Fibroblast of the conjunctiva (primary cell): ENCODE measurements at regions not wholly inside any gene's neighbourhood (a gene's known extent, or its start where the extent isn't known, plus 50 kb on each side); places are given as distances from the start of the nearest gene placed in this dataset.
A peak's percentile ranks its signal among the peaks of the same experiment; 100 is the strongest.
"Not testable (repeated sequence)": the region's sequence is repeated elsewhere in the genome, so short reads cannot be mapped to it uniquely, and the experiment has no call there.

Experiments used
- DNase-seq: peaks from one replicate; pipeline ENCODE4 v3.0.0-alpha.2; 2010; ENCODE audit warnings: low read depth

GRCh38 chr12:86574143-86574542 lies 318.0 kb upstream of the MGAT4C start:
- DNase-seq = no peak

DNA sequence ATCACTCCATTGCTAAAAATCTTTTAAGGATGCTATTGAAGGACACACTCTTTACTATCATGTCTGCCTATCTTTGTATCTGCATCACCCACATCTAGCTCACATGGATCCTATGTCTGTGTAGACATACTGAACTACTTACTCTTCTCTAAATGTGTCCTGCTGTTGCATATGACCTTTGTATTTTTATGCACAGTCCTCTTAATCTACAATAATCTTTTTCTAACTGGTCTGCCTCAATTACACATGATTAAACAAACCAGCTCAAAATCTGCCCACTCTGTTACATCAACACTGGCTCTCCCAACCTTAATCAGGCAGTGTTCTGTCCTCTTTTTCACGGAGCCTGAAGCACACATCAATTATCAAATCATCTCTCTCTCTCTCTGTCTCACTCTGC lies 316.3 kb upstream of the MGAT4C start:
- no peak for DNase-seq

DNA sequence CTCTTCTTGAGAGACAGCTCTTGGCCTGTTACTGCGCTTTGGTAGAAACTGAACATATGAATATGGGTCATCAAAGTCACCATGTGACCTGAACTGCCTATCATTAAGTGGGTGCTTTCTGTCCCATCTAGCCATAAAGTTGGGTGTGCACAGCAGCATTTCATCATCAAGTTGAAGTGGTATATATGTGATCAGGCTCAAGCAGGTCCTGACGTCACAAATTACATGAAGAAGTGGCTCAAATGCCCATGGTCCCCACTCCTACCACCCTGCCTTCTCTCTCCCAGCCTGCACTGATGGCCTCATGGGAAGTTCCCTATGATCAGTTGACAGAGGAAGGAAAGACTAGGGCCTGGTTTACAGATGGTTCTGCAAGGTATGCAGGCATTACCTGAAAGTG lies 308.8 kb upstream of the MGAT4C start:
- no peak for DNase-seq

- DNase-seq = not testable (repeated sequence)
Measured at GRCh38 chr12:86555491-86555890, 299.3 kb upstream of the MGAT4C start.

DNA sequence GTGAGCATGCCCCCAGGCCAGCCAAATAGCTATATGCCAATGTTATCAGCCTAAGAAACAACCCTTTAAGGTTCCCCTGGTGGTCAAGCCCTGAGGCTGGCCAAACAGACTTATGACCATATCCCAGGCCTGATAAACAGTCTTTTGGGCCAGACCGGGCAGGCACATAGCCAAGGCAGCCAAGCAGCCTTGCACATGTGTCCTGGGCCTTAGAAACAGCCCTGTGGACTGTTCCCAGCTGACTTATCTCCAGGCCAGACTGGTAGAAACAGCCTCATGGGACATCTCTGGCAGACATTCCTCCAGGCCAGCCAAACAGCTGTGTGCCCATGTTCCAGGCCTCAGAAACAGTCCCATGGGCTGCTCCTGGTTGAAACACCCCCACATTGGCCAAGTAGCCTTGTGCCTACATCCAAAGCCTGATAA lies 295.0 kb upstream of the MGAT4C start:
- DNase-seq = peak; percentile 2

GRCh38 chr12:86550218-86551145 lies 294.3 kb upstream of the MGAT4C start:
- DNase-seq = no peak

DNA sequence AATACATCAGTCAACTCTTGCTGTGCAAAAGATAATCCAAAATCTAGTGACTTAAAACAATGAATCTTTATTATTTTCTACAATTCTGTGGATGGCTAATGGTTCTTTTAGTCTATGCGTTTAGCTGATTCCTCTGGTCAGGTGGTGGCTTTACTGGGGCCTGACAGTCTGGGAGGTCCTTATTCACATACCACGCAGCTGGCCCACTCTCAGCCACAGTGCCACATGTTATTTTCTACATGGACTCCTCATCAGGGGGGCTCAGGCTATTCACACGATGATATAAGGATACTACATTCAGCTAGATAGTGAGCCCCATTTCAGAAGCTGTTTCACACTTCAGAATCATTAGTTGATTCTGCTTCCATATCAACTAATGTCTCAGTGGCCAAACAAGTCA lies 287.5 kb upstream of the MGAT4C start:
- DNase-seq = no peak

GRCh38 chr12:86530996-86531655 lies 274.9 kb upstream of the MGAT4C start:
- no peak for DNase-seq

- DNase-seq = no peak
Measured at GRCh38 chr12:86526060-86526595, 269.9 kb upstream of the MGAT4C start.

DNA sequence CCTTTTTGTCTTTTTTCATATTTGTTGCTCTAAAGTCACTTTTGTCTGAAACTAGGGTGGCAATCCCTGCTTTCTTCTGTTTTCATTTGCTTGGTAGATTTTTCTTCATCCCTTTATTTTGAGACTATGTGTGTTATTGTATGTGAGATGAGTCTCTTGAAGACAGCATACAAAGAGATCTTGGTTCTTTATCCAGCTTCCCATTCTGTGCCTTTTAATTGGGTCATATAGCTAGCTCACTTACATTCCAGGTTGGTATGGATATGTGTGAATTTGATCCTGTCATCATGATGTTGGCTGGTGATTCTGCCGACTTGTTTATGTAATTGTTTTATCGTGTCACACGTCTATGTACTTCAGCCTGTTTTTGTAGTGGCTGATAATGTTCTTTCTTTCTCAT lies 267.7 kb upstream of the MGAT4C start:
- no peak for DNase-seq

GRCh38 chr12:86521870-86522269 lies 265.7 kb upstream of the MGAT4C start:
- DNase-seq = no peak

- peak; percentile 17 for DNase-seq
Measured at GRCh38 chr12:86513226-86513625, 257.0 kb upstream of the MGAT4C start.

GRCh38 chr12:86496595-86496994 lies 240.4 kb upstream of the MGAT4C start:
- no peak for DNase-seq

DNA sequence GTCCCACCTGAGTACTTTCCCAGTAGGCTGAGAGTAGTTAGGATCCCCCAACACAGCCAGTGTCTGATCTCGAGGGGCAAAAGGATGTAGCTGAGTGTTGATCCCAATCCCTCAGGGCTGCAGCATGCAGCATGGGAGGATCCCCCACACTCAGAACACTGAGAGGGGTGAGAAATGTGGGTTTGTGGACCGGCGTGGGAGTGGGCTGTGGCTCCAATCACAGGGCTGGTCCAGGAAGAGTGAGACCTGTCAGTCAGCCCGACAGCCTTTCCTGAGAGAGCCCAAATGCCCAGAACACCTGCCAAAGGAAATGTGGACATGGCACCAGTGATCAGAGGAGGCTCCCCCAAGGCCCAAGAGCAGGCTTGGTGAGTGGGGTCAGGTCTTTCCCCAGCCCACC lies 228.3 kb upstream of the MGAT4C start:
- DNase-seq = no peak

DNA sequence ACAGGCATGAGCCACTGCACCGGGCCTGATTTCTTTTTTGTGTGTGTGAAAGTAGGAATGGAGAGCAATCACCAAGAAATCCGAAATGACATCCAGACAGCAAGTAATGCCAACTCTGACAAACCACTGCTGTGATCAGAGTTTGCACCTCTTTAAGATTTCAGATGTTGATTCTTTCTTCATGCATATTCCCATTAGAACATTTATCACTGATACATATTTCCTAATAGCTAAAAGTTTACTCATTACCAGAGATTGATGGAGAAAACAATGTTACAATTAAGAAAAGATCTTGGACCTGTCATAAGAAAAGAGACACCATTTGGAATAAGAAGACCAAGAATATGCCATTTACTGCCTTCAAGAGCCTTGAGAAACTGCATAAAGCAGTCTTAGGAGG lies 217.0 kb upstream of the MGAT4C start:
- no peak for DNase-seq

DNA sequence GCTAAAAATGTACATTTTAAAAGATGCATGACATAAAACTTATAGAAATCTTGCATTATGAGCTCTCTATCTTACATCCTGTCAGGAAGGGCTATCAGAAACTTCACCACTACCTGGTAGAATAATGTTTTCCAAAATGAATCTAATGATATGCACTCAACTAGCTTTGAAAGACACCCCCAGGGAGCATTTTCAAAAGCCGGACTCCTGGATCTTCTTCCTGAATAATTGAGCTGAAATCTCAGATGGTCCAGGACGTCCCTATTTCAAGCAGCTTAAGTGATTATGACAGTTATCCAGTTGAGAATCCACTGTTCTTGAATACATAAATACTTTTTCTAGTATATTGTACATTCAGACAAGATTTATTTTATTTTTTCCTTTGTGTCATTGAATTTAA lies 200.6 kb upstream of the MGAT4C start:
- no peak for DNase-seq

DNA sequence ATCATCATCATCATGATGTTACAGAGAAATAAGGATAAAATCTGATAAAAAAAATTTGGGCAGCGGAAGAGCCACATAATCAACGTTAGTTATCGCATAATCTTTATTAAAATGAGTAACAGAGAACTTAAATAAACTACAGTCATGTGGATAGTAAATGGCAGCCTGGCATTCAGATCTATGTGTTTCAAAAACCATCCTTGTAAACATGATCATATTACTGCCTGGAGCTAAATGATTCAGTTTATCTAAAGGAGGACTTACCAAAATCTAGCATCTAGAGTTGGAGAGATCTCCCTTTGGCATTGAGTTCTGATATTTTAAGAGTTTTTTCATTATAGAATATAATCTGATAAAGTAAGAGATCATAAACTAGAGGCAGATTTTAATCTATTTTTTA lies 200.1 kb upstream of the MGAT4C start:
- no peak for DNase-seq

DNA sequence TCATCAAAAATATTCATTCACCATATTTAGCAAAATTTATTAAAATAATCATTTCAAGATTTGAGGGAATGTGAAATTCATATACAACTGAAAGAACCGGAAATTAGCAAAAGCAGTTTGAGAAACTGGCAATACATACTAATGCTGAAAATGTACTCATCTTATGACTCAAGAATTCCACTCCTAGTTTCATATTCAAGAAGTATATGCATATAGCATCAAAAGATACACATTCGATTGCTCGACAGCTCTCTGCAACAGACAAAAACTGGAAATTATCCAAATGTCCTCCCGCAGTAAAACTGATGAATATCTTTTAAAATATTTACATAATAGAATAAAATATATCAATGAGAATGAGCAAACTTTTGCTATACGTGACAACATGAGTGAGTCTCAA lies 189.2 kb upstream of the MGAT4C start:
- no peak for DNase-seq

DNA sequence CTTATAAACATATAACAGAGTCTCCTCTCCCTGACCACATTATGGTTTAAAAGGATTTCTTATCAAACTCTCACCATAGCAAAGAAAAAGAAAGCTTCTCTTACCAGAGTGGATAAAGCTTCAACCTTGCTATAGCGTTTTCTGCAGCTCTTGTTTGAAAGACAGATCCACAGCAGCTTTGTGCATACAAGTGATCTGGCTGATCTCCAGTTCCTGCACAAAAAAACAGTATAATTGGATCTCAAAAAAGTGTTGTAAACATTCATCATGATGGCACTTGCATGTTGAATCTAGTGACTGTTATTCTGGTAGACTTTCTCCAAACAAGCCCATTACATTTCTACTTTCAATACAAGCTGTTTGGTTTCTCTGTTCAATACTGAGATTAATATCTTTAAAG lies 178.9 kb upstream of the MGAT4C start:
- no peak for DNase-seq

DNA sequence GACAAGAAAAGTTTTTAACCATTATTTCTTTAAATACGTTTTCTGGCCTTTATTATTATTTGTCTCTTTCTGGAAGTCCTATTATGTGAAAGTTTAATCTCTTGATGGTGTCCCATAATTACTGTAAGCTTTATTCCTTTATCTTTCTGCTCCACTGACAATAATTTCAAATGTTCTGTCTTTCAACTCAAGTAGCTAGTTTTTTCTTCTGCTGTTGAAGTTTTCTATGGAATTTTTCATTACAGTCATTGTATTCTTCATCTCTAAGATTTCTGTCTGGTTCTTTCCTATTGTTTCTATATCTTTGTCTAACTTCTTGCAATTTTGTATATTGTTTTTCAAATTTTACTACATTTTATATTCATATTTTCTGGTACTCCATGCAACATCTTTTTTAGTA lies 173.6 kb upstream of the MGAT4C start:
- no peak for DNase-seq

DNA sequence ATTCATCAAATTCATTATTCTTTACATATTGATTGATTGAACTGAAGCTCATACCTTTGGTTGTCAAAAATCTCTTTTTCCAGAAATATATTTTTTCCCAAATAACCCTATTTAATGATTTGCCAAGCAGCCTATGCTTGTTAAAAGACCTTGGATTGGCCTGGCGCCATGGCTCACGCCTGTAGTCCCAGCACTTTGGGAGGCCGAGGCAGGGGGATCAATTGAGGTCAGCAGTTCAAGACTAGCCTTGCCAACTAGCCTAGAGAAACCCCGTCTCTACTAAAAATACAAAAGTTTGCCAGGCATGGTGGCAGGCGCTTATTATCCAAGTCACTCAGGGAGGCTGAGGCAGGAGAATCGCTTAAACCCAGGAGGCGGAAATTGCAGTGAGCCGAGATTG lies 165.1 kb upstream of the MGAT4C start:
- no peak for DNase-seq

DNA sequence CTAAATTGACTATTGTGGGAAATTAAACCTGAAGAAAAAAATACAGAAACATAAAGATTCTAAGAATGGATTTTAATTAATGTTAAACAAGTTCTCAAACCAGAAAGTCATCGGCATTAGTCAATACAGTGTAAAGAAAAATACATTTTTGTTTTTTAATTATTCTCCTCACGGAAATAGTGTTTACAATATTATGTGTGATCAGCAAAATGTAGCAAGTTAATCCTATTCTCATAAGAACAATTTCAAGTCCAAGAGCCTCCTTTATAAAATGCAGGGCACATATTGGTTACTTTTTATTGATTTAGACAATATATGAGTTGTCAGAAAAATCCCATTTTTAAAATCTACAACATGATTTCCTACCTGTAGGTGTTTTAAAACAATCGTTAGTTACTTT lies 158.0 kb upstream of the MGAT4C start:
- no peak for DNase-seq

DNA sequence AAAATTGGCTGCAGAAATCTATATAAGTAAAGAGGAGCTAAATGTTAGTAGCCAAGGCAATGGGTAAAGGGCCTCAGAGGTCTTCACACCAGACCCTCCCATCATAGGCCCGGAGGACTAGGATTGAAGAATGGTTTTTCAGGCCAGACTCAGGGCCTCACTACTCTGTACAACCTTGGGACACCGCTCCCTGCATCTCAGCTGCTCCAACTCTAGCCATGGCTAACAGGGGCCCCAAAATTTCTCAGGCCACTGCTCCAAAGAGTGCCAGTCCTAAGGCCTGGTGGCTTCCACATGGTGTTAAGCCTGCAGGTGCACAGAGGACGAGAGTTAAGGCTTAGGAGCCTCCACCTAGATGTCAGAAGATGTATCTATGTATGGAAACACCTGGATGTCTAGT lies 155.5 kb upstream of the MGAT4C start:
- DNase-seq = no peak
